Cardiac fibroblast (primary cell): ENCODE measurements at regions not wholly inside any gene's neighbourhood (a gene's known extent, or its start where the extent isn't known, plus 50 kb on each side); places are given as distances from the start of the nearest gene placed in this dataset.
A peak's percentile ranks its signal among the peaks of the same experiment; 100 is the strongest.

Experiments used
- DNase-seq, 2 donors: peaks; one replicate each; pipeline versions ENCODE4 v3.0.0 to v3.0.0-alpha.2; 2010; ENCODE audit warnings: low read depth in 2 of 2
- H3K4me3 ChIP-seq, 2 donors: replicated peaks in 1 of 2; 1 replicate in 1 of 2; 2 replicates in 1 of 2; pipeline ENCODE4 v1.5.1; 2011; ENCODE audit warnings: low read depth in 2 of 2, low read length in 2 of 2, mild to moderate bottlenecking in 2 of 2, moderate library complexity in 1 of 2
- TF ChIP-seq, protein P1 (sequence below): IDR thresholded peaks from one replicate; pipeline ENCODE4 v1.5.1; 2011; ENCODE audit warnings: low read depth, mild to moderate bottlenecking, low read length, inconsistent platforms

DNA sequence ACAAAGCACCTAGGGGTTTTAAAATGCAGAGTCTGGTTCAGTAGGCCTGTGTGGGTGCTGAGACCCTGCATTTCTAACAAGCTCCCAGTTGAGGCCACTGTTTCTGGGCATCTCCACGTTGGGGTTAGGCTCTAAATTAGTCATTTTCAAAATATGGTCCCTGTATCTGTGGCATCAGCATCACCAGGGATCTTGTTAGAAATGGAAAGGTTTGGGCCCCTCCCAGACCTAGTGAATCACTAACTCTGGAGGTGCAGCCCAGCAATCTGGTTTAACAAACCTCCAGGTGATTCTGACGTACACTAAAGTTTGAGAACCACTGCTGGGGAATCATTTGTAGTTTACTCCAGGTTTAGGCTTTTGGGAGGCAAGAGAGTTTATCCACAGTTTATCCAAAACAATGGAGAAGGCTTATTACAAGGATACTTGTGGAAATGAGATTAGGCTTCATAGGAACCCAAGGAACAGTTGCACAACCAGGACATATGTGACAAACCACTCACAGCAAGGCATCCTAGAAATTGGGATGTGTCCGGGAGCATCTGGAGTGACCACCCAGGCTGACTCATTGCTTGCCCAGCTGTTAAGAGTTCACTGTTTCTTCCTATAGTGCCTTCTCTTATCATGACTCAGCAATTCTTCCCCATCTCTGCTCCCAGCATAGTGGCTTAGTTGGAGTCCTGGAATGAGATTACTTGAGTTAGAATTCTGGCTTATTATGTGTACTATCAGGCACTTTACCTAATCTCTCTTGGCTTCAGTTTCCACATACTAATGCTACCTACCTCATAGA is 71.6 kb upstream of the STXBP6 start:
- TF ChIP-seq, protein P1, sequence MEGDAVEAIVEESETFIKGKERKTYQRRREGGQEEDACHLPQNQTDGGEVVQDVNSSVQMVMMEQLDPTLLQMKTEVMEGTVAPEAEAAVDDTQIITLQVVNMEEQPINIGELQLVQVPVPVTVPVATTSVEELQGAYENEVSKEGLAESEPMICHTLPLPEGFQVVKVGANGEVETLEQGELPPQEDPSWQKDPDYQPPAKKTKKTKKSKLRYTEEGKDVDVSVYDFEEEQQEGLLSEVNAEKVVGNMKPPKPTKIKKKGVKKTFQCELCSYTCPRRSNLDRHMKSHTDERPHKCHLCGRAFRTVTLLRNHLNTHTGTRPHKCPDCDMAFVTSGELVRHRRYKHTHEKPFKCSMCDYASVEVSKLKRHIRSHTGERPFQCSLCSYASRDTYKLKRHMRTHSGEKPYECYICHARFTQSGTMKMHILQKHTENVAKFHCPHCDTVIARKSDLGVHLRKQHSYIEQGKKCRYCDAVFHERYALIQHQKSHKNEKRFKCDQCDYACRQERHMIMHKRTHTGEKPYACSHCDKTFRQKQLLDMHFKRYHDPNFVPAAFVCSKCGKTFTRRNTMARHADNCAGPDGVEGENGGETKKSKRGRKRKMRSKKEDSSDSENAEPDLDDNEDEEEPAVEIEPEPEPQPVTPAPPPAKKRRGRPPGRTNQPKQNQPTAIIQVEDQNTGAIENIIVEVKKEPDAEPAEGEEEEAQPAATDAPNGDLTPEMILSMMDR: no peak
- peak; percentile 84 to 86 for DNase-seq
- no peak overlapping the region for H3K4me3 ChIP-seq

DNA sequence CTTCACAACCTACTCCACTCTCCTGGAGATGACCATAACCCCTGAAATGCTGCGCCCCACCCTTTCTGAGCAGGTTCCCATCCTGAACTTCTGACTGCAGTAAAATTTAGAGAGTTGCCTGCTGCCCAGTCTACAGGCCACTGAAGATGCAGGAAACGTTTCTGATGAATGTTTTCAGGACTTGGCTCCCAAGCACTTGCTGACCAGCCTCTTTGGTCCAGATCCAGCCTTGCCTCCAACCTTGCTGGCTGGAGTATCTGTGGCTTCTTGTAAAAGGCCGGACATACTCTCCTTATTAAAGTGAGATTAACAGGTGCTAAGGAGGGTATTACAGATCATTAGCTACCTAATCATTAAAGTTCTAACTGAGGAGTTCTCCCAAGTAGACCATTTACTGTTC is 70.3 kb upstream of the STXBP6 start:
- TF ChIP-seq, protein P1: no peak
- no peak overlapping the region for H3K4me3 ChIP-seq
- peak in 1 of 2 donors; percentile 46 for DNase-seq

DNA sequence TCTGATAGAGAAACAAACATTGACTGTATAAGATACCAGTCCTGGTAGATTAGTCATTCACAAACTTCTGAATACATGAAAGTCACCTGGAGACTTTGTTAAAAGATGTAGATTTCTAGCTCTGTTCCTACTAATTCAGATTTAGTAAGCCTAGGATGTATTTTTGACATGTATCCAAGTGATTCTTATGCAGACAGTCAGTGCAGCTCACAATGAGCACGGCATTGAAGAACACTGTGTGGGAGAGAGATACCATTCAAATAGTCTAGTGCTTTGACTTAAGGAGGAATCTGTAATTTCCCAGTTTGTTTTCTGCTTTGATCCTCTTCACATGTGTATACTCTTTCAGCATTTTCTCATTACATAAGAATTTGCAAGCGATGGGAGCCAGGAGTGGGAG is 68.7 kb upstream of the STXBP6 start:
- DNase-seq: no peak
- TF ChIP-seq, protein P1: no peak
- no peak overlapping the region for H3K4me3 ChIP-seq

DNA sequence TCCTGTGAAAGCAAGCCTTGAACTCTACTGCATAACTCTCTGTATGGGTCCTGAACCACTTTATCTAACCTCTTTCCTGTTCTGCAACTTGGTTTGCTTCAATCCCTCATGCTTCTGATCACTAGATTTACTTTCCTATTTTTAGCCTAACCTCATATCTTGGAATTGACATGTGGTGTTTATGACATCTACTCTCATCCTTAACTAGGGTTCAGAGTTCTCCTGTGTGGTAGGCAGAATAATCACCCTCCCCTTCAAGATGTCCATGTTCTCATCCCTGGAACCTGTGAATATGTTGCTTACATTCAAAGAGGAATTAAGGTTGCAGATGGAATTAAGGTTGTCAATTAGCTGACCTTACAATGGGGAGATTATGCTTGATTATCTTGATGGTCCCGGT is 67.4 kb upstream of the STXBP6 start:
- TF ChIP-seq, protein P1: no peak
- DNase-seq: no peak
- H3K4me3 ChIP-seq: no peak overlapping the region

DNA sequence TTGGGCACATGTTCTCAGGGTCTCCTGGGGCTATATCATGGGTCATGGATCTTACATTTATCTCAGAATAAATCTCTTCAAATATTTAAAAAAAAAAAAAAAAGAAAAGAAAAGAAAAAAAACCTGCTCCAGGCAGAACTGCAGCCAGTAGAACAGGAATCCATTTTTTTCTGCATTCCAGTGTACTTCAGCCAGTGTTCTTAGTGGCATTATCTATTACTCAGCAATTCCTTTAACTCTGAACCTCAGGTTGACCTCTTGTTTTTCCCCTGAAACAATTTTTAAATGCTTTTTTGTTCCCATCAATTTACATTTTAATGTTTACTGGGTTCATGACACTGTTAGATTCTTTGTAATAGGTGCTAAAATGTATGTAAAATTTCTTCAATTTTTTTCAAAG is 66.7 kb upstream of the STXBP6 start:
- DNase-seq: peak; percentile 10 to 46
- H3K4me3 ChIP-seq: no peak overlapping the region
- TF ChIP-seq, protein P1: no peak

DNA sequence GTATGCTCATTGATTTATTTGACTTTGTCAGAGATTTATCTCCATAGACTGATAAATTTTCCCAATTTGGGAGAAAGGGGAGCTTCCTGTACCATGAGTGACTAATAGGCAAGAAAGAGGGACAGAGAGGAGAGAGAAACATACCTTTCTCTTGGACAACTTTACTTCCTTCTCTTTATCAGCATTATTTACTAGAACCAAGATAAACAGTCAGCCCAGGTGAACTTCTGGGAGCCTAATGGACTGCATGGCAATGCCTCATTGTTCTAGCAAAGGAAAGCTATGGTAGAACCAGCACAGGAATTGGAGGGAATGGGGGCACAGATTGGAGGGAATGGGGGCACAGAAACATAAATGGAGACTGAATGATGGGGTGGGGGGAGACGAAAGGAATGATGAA is 63.4 kb upstream of the STXBP6 start:
- TF ChIP-seq, protein P1: no peak
- H3K4me3 ChIP-seq: no peak overlapping the region
- DNase-seq: no peak
